ENCODE measurements at regions not wholly inside any gene's neighbourhood (a gene's known extent, or its start where the extent isn't known, plus 50 kb on each side); places are given as distances from the start of the nearest gene placed in this dataset.
"Not testable (repeated sequence)": the region's sequence is repeated elsewhere in the genome, so short reads cannot be mapped to it uniquely, and the experiment has no call there.

GRCh38 chr21:5022254-5022653 lies 5499.1 kb upstream of the TPTE start:
- TF ChIP-seq EZH2 (IDR thresholded peaks at IDR 0.05; ENCODE audit: low read length); CTCF (optimal IDR thresholded peaks at IDR 0.05 in 1 of 3, IDR thresholded peaks at IDR 0.05 in 1 of 3, conservative IDR thresholded peaks at IDR 0.05 in 1 of 3; ENCODE audit: extremely low read depth in 1 of 3, insufficient read depth in 2 of 3, low read length in 3 of 3): not testable (repeated sequence)

Data from keratinocyte (primary cell).